ENCODE measurements at regions not wholly inside any gene's neighbourhood (a gene's known extent, or its start where the extent isn't known, plus 50 kb on each side); places are given as distances from the start of the nearest gene placed in this dataset.

- DNase-seq (ENCODE audit: low read depth): no peak
Observed at GRCh38 chr7:46343802-46344201, 422.7 kb upstream of the IGFBP3 start.

- no peak for DNase-seq (ENCODE audit: low read depth)
Observed at GRCh38 chr7:46322937-46323336, 401.9 kb upstream of the IGFBP3 start.

- DNase-seq (ENCODE audit: low read depth): peak; percentile 90
Observed at GRCh38 chr7:46321556-46322205, 400.6 kb upstream of the IGFBP3 start.

- DNase-seq (ENCODE audit: low read depth): no peak
Observed at GRCh38 chr7:46320956-46321355, 399.9 kb upstream of the IGFBP3 start.

- no peak for DNase-seq (ENCODE audit: low read depth)
Observed at GRCh38 chr7:46319841-46320240, 398.8 kb upstream of the IGFBP3 start.

- no peak for DNase-seq (ENCODE audit: low read depth)
Observed at GRCh38 chr7:46318276-46318675, 397.2 kb upstream of the IGFBP3 start.

GRCh38 chr7:46317256-46317655, 396.2 kb upstream of the IGFBP3 start:
- DNase-seq (ENCODE audit: low read depth): no peak

- DNase-seq (ENCODE audit: low read depth): no peak
Observed at GRCh38 chr7:46315891-46316290, 394.8 kb upstream of the IGFBP3 start.

- peak; percentile 32 for DNase-seq (ENCODE audit: low read depth)
Observed at GRCh38 chr7:46301677-46302076, 380.6 kb upstream of the IGFBP3 start.

GRCh38 chr7:46297515-46297914, 376.4 kb upstream of the IGFBP3 start:
- DNase-seq (ENCODE audit: low read depth): no peak

- DNase-seq (ENCODE audit: low read depth): no peak
Observed at GRCh38 chr7:46296526-46296925, 375.5 kb upstream of the IGFBP3 start.

GRCh38 chr7:46294381-46294780, 373.3 kb upstream of the IGFBP3 start:
- DNase-seq (ENCODE audit: low read depth): no peak

GRCh38 chr7:46292741-46293140, 371.7 kb upstream of the IGFBP3 start:
- no peak for DNase-seq (ENCODE audit: low read depth)

GRCh38 chr7:46291601-46292150, 370.6 kb upstream of the IGFBP3 start:
- DNase-seq (ENCODE audit: low read depth): peak; percentile 31

- peak; percentile 37 for DNase-seq (ENCODE audit: low read depth)
Observed at GRCh38 chr7:46291050-46291438, 370.0 kb upstream of the IGFBP3 start.

- no peak for DNase-seq (ENCODE audit: low read depth)
Observed at GRCh38 chr7:46290374-46291049, 369.4 kb upstream of the IGFBP3 start.

GRCh38 chr7:46288861-46289260, 367.8 kb upstream of the IGFBP3 start:
- DNase-seq (ENCODE audit: low read depth): no peak

GRCh38 chr7:46288010-46288409, 366.9 kb upstream of the IGFBP3 start:
- DNase-seq (ENCODE audit: low read depth): no peak

- DNase-seq (ENCODE audit: low read depth): no peak
Observed at GRCh38 chr7:46286957-46287356, 365.9 kb upstream of the IGFBP3 start.

- DNase-seq (ENCODE audit: low read depth): peak; percentile 43
Observed at GRCh38 chr7:46286356-46286755, 365.3 kb upstream of the IGFBP3 start.

GRCh38 chr7:46285878-46286277, 364.8 kb upstream of the IGFBP3 start:
- DNase-seq (ENCODE audit: low read depth): no peak

- DNase-seq (ENCODE audit: low read depth): no peak
Observed at GRCh38 chr7:46283852-46284251, 362.8 kb upstream of the IGFBP3 start.

- DNase-seq (ENCODE audit: low read depth): no peak
Observed at GRCh38 chr7:46282155-46282554, 361.1 kb upstream of the IGFBP3 start.

Data from HT1080 (cell line).